Activated T-cell treated with anti-CD3 and anti-CD28 coated beads for 4 hours (primary cell): ENCODE measurements at regions not wholly inside any gene's neighbourhood (a gene's known extent, or its start where the extent isn't known, plus 50 kb on each side); places are given as distances from the start of the nearest gene placed in this dataset.
"Not testable (repeated sequence)": the region's sequence is repeated elsewhere in the genome, so short reads cannot be mapped to it uniquely, and the experiment has no call there.

Experiments
- DNase-seq: peaks from one replicate; pipeline ENCODE4 v3.0.0-alpha.2; 2020

DNA sequence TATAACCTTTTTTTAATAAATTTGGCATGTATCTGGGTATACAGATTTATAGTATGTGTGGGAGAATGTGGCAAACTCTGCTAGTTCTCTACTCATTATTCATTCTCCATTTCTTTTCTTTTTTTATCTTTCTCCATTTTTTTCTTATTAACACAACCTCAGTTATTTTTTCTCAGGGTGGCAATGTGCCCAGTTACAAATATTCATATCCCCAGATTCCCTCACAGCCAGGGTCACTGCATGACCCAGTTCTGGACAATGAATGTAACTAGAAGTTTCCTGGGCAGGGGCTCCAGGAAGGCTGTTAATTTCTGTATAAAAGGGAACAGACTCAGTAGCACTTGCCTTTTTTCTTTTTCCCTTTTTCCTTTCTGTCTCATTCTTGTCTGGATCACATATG is 95.6 kb downstream of the VCPKMT start:
- DNase-seq, result no peak

DNA sequence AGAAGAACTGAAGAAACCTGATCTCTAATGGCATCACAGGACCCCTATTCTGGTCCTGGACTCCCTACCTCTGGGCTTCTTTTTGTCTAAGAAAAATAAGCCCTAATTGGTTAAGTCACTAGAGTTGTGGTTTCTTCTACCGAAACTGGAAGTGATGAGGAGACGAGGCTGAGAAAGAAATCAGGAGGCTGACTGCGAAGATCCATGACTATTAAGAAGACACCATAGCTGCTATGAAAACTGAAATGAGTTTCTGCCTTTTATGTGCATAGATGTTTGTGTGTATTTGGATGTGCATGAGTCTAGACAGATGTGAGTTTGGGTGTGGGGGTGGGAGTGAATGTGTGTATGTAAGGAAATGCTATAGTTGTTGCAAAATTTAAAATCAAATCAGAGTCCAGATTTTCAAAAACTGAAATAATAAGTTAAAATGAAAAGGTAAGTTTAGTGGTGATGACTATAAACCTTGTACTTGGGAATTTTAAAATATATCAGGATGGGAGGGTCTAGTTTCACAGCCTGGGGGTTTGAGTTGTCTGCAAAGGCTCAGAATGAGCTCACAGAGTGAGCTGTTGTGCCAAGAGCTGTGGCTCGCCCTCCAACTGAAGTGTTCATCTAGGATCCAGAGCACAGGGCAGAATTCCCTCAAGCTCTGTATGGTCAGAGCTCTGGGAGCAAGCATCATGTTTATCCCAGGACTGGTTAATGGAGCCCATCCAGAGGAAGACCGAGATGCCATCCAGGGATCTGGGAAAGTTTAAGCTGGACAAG is 94.9 kb downstream of the VCPKMT start:
- DNase-seq, result no peak

DNA sequence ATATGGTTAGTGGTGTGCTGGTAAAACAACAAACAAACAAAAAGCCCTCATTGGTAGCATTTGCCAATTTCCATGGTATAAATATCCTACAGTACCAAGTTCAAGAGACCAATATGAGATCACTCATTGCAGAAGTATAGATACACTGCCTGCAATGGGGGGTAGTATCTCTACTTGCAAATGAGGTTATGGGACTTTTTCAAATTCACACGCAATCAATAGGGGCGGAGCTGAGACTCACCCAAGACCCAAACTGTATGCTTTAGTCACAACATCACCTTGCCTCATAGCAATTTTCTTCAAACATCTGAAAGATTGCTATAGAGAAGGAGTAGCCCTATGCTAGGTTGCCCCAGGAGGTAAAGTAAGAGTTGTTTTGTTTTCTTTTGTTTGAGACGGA is 93.7 kb downstream of the VCPKMT start:
- no peak for DNase-seq

DNA sequence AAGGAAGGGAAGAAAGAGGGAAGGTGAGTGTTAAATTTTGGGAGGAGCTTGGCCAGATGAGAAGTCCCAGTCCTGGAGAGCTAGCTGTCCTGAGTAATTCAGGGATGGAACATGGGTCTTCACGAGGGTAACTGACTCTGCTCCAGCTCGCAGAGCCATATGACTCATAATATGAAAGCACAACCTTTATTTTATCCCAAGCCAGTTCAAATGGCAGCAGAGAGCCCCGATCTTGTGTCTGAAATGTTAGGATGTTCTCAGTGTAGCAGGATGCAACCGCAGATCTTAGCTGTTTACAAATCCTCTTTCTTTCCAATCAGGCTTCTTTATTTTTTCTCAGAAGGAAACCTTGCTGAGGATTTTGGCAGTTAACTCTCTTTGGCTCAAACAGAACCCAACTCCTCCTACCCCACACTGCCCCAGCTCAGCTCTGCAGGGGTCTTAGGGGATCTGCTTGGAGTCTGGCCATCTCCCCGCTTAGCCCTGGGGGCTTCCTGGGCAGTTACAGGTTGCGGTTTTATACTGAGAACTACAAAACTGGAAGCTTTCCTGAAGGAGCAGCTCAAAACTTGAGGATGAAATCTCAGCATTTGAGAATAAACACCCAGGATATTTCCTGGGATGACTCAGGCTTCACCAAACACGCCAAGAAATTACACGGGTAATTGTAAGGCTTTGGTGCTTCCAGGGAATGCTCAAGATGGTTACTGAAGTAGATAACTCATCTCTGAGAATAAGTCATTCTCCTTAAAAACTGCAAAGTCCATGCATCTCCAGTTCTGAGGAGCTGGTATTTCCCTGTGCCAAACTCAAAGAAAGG is 92.5 kb downstream of the VCPKMT start:
- no peak for DNase-seq

DNA sequence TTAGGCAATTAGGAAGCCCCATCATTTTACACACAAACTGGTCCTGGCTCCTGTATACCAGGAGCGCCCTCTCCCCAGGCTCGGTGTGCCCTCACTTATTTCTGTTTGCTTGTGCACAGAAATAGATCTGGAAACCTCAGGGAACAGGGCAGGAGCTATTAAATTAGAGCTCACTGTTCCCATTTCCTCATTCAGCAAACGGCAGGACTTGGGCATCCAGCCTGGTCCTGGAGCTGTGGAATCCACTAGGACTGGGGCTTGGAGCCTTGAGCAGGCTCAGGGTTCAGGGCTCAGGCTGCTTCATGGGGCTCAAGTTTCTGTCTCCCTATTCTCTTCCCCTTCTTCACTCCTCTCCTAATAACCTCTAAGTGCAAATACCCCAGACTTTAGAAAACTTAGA is 91.3 kb downstream of the VCPKMT start:
- no peak for DNase-seq

DNA sequence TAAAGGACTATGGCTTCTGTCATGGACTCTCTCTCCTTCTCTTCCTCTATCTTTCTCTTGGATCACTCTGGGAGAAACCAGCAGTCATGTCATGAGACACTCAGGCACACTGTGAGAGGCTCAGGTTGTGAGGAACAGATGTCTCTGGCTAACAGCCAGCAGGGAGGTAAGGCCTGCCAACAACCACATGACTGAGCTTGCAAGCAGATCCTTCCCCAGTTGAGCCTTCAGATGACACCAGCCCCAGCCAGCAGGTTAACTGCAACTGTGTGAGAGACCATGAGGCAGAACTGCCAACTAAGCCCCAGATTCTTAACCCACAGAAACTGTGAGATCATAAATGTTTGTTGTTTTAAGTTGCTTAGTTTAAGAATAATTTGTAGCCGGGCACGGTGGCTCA is 90.6 kb downstream of the VCPKMT start:
- no peak for DNase-seq

DNA sequence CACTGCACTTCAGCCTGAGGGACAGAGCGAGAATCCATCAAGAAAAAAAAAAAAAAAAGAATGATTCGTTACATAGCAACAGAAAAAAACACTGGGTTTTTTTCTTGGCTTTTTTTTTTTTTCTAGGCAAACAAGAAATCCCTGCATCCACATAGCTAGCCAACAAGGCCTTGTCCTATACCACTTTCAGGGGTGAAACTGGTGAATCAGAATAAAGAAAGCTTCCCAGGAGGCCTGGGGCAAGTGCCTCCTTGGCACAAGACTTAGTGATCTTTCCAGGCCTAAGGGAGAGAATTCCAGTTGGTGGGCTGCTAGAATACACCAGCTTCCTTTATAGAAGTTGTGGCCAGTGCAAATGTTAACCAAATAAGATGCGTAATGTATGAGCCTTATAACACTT is 90.0 kb downstream of the VCPKMT start:
- DNase-seq, result no peak

DNA sequence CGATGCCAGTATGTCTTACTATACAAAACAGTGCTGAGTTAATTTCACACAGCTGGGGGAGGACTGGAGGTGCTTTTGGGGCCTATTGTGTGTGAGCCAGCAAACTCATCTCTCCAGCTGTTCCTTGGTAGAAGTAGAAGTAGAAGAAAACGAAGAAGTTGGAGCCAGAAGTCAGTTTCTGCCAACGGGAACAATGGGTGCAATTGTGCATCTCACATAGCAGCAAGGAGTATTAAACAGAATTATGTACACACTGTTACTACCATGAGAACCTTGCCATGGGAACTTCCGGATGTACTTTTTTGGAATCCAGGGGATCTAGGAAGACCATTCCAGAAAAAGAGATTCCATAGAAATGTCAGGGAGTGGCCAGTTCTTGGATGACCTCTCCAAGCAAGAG is 88.6 kb downstream of the VCPKMT start:
- no peak for DNase-seq

DNA sequence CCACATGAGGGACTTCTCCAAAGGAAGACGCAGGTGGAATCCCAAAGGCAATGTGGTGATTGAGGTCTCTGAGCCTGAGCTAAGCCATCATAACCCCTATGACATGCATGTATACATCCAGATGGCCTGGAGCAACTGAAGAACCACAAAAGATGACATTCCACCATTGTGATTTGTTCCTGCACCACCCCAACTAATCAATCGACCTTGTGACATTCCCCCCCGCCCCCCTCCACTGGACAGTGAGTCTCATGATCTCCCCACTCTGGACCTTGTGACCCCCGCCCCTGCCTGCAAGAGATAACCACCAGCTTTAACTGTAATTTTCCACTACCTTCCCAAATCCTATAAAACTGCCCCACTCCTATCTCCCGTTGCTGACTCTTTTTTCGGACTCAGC is 87.9 kb downstream of the VCPKMT start:
- DNase-seq, result no peak

DNA sequence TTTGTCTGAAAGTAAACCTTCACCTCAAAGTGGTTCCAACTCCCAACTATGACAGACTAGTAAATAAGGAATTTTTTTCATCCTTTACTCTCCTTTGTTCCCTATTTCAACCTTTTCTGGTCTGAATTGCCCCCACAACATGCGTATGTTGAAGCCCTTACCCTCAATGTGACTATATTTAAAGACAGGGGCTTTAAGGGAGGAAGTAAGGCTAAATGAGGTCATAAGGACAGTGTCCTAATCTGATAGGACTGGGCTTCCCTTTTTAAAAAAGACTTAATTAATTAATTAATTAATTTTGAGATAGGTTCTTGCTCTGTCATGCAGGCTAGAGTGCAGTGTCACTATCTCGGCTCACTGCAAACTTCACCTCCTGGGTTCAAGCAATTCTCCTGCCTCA is 86.3 kb downstream of the VCPKMT start:
- DNase-seq, result no peak

DNA sequence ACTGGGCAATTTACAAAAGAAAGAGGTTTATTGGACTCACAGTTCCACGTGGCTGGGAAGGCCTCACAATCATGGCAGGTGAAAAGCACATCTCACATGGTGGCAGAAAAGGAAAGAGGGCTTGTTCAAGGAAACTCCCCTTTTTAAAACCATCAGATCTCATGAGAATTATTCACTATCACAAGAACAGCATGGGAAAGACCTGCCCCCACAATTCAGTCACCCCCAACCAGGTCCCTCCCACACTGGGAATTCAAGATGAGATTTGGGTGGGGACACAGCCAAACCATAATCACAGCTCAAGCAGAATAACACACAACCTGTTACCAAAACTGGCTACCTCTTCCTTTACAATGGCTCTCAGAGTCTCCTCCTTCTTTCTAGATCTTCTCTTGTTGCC is 85.5 kb downstream of the VCPKMT start:
- not testable (repeated sequence) for DNase-seq

DNA sequence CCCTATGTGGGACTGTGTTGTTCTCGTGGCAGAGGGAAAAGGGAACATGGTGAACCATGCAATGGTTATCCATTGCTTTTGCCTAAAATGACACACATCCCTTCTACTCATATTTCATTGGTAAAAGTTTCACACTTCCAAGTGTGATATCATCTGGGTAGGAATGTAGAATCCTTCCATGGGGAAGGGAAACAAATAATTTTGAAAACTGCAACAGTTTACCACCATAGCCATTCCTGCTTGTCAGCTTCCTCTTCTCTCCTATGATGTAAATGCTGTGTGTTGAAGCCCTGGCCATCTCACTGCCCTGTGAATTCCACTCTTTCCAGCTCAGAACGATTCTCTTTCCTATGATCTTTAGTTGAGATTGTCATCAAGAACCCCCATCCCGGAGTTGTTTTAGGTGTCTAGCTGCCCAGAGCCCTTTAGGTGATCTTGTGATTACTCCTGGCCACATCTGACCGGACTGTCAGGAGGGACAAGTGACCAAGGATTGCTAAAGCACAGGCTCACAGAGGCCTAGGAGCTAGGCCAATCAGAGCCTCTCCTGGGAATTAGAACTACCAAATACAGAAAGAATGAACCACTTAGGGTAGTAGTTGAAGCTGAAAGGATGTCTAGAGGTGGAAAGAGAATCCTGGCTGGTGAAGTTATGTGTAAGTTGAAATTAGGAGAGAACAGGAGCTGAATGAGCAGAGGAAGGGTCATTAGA is 84.6 kb downstream of the VCPKMT start:
- no peak for DNase-seq

DNA sequence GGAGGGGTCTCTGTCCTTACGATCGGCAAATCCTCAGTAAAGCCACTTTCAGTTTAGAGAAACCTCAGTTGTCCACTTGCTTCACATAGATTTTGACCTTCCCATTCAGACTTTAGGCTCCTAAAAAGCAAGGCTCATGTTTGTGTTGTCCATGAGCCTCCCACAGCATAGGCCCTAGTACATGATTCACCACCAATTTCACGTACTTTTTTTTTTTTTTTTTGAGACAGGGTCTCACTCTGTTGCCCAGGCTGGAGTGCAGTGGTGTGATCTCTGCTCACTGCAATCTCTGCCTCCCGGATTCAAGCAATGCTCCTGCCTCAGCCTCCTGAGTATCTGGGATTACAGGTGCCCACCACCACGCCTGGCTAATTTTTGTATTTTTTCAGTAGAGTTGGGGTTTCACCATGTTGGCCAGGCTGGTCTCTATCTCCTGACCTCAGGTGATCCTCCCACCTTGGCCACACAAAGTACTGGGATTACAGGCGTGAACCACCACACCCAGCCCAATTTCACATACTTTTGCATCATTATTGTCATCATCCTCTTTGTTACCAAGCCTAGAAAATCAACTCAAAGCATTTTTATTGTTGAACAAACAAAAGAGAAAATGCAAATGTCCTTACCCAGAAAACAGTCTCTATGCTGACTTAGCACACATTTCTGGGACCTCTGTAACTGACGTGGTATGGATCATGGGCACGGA is 83.8 kb downstream of the VCPKMT start:
- DNase-seq, result not testable (repeated sequence)

DNA sequence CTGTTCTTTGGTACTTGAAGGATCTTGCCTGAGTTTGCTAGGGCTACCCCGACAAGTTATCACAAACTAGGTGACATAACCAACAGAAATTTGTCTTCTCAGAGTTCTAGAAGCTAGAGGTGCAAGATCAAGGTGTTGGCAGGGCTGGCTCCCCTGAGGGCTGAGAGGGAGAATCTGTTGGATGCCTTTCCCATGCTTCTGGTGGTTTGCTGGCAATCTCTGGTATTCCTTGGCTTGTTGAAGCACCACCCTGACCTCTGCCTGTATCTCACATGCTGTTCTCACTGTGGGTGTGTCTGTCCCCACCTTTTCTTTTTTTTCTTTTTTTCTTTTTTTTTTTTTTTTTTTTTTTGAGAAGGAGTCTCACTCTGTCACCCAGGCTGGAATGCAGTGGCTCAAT is 81.2 kb downstream of the VCPKMT start:
- DNase-seq, result no peak

DNA sequence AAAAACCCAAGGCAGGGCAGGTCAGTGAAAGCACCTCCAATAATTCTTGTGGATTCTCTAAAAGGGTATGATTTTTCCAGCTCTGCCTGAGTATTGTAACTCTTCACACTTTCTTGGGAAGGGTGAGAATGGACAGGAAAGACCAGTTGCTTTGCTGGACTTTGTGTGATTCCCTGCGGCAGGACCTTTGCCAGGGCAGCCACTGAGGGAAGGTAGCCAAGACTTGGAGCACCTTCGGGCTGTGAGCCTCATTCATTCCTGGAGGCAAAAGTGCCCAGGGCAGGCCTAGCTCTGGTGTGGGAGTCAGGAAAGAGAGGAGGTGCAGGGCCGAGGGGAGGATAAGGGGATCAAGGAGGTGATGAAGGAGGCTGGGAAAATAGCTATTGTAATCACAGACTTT is 80.2 kb downstream of the VCPKMT start:
- DNase-seq, result no peak

DNA sequence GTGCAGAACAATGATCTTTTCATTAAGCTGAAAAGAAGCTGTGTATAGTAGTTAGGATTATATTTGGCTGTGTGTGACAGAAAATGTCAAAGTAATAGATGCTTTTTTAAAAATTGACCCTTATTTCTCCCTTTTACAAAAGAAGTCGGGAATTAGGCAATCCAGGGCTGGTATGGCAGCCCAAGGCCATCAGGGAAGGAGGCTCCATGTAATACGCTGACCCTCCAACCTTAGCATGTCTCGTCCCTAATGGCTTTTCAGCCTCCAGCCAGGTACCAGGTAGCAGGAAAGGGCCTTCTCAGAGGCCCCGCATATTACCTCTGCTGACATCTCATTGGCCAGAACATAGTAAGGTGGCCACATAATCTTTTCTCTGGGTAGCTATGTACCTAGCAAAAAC is 79.7 kb downstream of the VCPKMT start:
- DNase-seq, result no peak

DNA sequence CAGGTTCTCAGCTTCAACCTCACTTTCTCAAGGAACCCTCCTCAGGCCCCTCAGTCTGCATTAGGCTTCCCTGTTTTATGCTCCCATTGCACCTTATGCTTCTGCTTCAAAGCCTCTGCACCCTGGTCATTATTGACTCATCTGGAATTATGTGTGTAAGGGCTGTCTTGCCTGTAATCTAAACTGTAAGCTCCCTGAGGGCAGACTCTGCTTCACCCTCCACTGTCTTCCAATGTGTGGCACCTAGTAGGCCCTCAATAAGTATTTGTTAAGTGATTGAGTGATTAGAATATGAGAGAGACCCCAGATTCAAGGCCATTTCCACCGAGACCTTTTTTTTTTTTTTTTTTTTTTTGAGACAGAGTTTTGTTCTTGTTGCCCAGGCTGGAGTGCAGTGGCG is 79.1 kb downstream of the VCPKMT start:
- DNase-seq, result no peak

DNA sequence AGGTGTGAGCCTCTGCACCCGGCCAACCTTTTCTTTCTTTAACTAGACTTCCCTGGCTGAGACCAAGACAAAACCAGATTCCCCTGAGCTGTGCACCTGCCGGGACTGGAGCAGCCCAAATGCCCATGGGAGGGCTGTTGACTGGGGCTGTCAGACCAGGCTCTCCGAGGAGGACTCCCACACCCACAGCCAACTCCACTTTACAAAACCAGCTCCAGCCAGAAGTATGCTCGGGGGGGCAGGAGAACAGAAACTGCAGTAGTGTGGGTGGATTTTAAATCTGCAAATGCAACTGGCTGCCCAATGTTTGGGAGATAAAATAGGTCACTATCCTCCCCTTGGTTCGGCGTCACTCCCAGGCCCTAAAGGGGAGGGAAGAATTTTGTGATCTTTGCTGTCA is 78.5 kb downstream of the VCPKMT start:
- no peak for DNase-seq

DNA sequence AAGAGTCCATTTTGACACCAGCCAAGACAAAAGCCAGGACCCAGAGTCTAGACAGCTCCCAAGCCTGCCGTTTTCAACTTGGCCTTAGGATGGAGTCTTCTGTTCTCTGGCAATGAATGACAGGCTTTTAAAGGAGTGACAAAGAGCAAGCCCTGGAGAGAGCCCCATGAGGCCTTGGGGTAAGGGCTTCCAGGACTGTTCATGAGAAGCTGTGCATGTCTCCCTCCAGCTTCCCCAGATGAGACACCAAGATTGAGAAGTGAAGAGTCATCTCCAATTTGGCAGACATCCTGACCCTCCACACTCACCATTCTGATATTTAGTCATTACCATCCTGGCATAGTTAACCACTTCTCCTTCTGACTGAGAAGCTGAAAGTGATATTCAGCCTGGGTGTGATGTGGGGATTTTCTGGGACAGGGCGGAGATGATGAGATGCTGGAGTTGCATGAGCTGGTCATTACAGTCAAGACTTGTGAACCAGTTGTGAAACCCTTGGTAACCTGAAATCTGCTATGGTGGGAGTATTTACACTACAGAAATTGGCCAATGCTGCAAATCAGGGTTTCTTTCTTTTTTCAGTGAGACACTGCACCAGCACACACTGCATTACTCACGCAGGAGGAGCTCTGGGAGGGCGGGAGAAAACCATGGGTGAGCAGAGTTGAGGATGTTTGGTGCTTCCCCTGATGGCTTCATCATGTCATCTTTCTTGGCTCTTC is 77.8 kb downstream of the VCPKMT start:
- DNase-seq, result no peak

DNA sequence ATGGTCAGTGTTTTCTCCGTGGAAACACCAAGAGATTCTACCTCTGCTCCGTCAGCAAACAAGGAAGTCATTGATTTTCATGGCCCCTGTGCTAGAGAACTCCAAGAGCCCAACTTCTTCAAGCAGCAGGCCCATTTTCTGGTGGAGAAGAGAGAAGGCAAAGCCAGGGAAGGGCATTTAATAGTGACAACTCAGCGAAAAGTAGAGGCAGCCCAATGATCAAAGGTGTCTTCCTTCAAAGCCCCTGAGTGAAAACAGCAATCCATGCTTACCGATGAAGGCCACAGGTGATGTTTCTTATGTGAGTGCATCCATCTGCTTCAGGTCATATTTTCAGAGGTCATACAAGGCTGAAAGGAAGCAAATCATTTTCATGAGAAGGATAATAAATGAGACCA is 77.3 kb downstream of the VCPKMT start:
- DNase-seq, result no peak

DNA sequence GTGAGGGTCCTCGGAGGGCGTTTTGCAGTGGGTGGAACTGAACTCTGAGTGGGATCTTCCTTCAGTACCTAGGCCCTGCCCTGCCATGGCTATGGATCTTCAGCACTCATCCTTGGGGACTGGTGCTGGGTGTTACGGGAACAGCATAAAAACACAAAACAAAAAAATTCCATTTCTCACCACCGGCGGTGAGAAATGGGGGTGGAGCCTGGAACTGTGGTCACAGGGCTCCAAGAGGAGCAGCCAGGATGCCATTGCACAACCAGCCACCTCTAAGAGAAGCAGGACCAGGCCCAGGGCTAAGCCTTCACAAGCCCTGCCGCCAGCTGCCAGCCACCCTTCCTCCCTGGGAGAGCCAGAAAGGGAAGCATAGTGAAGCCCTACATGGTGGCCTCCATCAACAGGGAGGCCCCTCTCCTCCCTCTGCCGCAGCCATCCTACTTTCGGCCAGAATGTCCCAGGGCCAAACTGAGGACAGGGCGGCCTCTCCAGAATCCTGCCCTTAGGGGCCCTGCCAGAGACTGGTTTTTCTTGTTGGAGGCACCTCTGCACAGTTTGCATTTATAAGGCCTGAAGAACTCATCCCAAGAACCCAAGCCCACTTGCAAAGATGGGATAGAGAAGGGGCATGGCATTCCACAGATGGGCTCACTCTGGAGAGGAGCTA is 76.5 kb downstream of the VCPKMT start:
- DNase-seq, result no peak

DNA sequence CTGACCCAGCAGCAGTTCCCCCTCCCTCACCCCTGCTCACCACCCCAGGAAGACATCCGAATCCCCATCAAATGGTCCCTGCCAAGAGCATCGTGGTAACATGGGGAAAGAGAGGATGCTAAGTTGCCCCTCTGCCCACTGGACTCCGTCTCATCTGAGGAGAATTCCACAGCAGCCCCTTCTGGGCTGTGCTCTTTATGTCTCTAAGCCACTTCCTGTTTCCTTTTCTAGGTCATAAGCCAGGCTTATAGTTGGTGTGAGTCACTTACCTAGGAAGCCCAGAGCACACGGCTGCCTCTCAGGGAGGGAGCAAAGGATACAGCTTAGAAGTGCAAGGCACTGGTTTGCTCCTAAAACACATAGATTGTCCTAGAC is 76.0 kb downstream of the VCPKMT start:
- no peak for DNase-seq
